PC-3 (cell line): ENCODE measurements at regions not wholly inside any gene's neighbourhood (a gene's known extent, or its start where the extent isn't known, plus 50 kb on each side); places are given as distances from the start of the nearest gene placed in this dataset.

Experiments used
- ATAC-seq: fragments of 200-7000 bp; cut with Tn5 transposase; 2 replicates; pipeline ENCODE4 v1.9.1; 2020; ENCODE audit warnings: mild to moderate bottlenecking, moderate library complexity
- BruUV-seq: library from RNA; stranded (reverse); fragments of 400-500 nt; replicated peaks from 2 replicates; lab custom pipeline; 2021; lab: Mats Ljungman, UMichigan
- CTCF ChIA-PET: fragments of 300-600 bp; sonication (Branson Sonifier 250); formaldehyde crosslinking; loops from one replicate; lab custom pipeline; 2022; ENCODE audit warnings: antibody characterized with exemption; lab: Charles Lee
- POLR2A ChIA-PET: fragments of 300-600 bp; sonication (Branson Sonifier 250); formaldehyde crosslinking; loops from one replicate; lab custom pipeline; 2022; ENCODE audit warnings: antibody characterized with exemption; ENCODE audit not compliant: unreplicated experiment; lab: Charles Lee
- DNase-seq: peaks from one replicate; pipeline ENCODE4 v3.0.0-alpha.2; 2015
- H2AFZ ChIP-seq: fragments of 300-600 bp; sonication (generic); 2 replicates; pipeline ENCODE4 v1.6.0; 2016; ENCODE audit warnings: antibody characterized with exemption, low read length
- H3F3A ChIP-seq: fragments of 300-600 bp; sonication (generic); one replicate; pipeline ENCODE4 v1.6.0; 2017; ENCODE audit warnings: antibody characterized with exemption, low read length, control low read depth, mild to moderate bottlenecking; ENCODE audit not compliant: unreplicated experiment
- H3K27ac ChIP-seq: fragments of 300-600 bp; sonication (generic); 2 replicates; pipeline ENCODE4 v1.5.1; 2016; ENCODE audit warnings: mild to moderate bottlenecking, low read length
- H3K27me3 ChIP-seq: fragments of 300-600 bp; sonication (generic); 2 replicates; pipeline ENCODE4 v1.6.1; 2016; ENCODE audit warnings: low read length, mixed read lengths
- H3K36me3 ChIP-seq: fragments of 300-600 bp; sonication (generic); 2 replicates; pipeline ENCODE4 v1.6.1; 2016; ENCODE audit warnings: low read depth, mixed run types, low read length, mixed read lengths
- H3K4me1 ChIP-seq: fragments of 300-600 bp; sonication (generic); 2 replicates; pipeline ENCODE4 v1.5.1; 2016; ENCODE audit warnings: low read length; ENCODE audit not compliant: insufficient read depth
- H3K4me2 ChIP-seq: fragments of 300-600 bp; sonication (generic); 2 replicates; pipeline ENCODE4 v1.6.0; 2016; ENCODE audit warnings: low read length
- H3K4me3 ChIP-seq: fragments of 300-600 bp; sonication (generic); 2 replicates; pipeline ENCODE4 v1.5.1; 2016; ENCODE audit warnings: mild to moderate bottlenecking, low read length, mixed read lengths
- H3K79me2 ChIP-seq: fragments of 300-600 bp; sonication (generic); 2 replicates; pipeline ENCODE4 v1.6.1; 2017; ENCODE audit warnings: low read length, mixed read lengths
- H3K9ac ChIP-seq: fragments of 300-600 bp; sonication (generic); 2 replicates; pipeline ENCODE4 v1.6.0; 2016; ENCODE audit warnings: mild to moderate bottlenecking, low read length
- H3K9me2 ChIP-seq: fragments of 300-600 bp; sonication (generic); replicated peaks from 2 replicates; pipeline ENCODE4 v1.6.1; 2016; ENCODE audit warnings: mixed run types, low read length, mixed read lengths
- H3K9me3 ChIP-seq: fragments of 300-600 bp; sonication (generic); 2 replicates; pipeline ENCODE4 v1.6.1; 2016; ENCODE audit warnings: low read length, mixed read lengths
- H4K20me1 ChIP-seq: fragments of 300-600 bp; sonication (generic); 2 replicates; pipeline ENCODE4 v1.6.1; 2016; ENCODE audit warnings: low read length, mixed read lengths
- EZH2 ChIP-seq: fragments of 300-600 bp; sonication (generic); IDR thresholded peaks from one replicate; pipeline ENCODE4 v1.6.1; 2017; ENCODE audit warnings: antibody characterized with exemption, mild to moderate bottlenecking, low read length; ENCODE audit not compliant: unreplicated experiment
- EZH2phosphoT487 ChIP-seq: fragments of 300-600 bp; sonication (generic); IDR thresholded peaks from 2 replicates; pipeline ENCODE4 v1.6.1; 2018; ENCODE audit warnings: mild to moderate bottlenecking, antibody characterized with exemption, low read length, borderline replicate concordance
- intact Hi-C: fragments of 100-400 bp; cut with micrococcal nuclease; formaldehyde crosslinking; loops from 2 replicates; pipeline ENCODE4 v1.9.0; 2023
- TF ChIP-seq, protein P1 (sequence below): fragments of 300-600 bp; sonication (generic); conservative IDR thresholded peaks from 2 replicates; pipeline ENCODE4 v1.5.1; 2017; ENCODE audit warnings: antibody characterized with exemption, low read depth, mild to moderate bottlenecking, low read length

DNA sequence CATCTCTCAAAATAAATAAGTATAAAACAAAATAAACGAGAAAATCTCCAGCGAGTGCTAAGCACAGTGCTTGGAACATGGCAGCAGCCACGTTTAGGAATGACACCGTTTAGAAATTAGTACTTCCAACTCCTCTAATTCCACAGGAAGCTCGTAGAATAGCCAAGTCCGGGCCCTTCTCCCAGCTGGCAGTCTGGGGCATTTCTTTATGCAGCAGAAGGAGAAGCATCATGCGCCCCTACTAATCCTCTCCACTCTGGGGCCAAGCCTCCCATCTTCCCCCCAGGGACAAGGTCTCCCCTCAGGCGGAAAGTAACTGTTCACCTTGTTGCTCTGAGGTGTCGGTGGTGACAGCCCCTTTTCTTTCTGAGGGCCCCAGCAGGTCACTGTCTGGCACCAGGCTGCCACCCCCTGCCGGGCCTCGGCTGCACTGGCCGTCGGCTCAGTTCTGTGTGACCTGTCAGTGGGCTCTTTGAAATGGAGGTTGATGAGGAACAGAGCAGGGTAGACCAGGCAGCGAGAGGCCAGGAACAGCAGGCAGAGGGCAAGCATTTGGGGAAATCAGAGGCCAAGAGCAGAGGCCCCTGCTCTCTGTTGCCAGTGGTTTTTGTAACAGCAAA lies 113.5 kb upstream of the WWC1 start:
- peaks cover 16% of the 10 kb centered on the region; the same call in 1 of the 2 replicates for H3K27me3 ChIP-seq
- ATAC-seq = no peak
- no TSS peak for BruUV-seq
- ChIA-PET CTCF (no interaction called here), POLR2A (no interaction called here)
- H3K4me3 ChIP-seq = no peak overlapping the region
- no peak overlapping the region for H3K27ac ChIP-seq
- TF ChIP-seq EZH2 = no peak
- H3F3A ChIP-seq = no peaks in the 10 kb centered on the region
- H3K36me3 ChIP-seq = no peaks in the 10 kb centered on the region
- no peak overlapping the region for H3K4me2 ChIP-seq
- no peaks in the 10 kb centered on the region for H3K9me3 ChIP-seq
- intact Hi-C loops = no loop called here
- H3K79me2 ChIP-seq = no peaks in the 10 kb centered on the region
- no peaks in the 10 kb centered on the region for H4K20me1 ChIP-seq
- no peak for DNase-seq
- no peak overlapping the region for H3K9ac ChIP-seq
- H3K4me1 ChIP-seq = no peaks in the 10 kb centered on the region
- no peak overlapping the region for H2AFZ ChIP-seq
- no peaks in the 10 kb centered on the region for H3K9me2 ChIP-seq

DNA sequence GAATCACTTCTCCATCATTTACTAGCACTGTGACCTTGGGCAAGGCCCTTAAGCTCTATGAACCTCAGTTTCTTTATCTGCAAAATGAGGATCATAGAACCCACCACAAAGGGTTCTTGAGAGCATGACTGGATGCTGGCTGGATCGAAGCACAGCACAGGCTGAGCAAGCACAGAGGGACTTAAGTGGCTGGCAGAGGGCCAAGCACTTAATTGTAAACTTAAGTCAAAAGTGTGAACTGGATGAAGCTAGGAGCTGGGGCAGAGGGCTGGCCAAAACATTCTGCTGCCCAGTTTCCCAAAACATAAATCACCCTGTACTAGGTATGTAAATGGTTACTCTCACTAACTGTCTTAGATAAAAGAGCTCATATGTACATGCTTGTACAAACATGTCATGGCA lies 112.3 kb upstream of the WWC1 start:
- no peaks in the 10 kb centered on the region for H3F3A ChIP-seq
- no peaks in the 10 kb centered on the region for H3K9me3 ChIP-seq
- H3K36me3 ChIP-seq = no peaks in the 10 kb centered on the region
- no peaks in the 10 kb centered on the region for H4K20me1 ChIP-seq
- no peak overlapping the region for H3K4me2 ChIP-seq
- peaks cover 11% of the 10 kb centered on the region; the same call in 1 of the 2 replicates for H3K27me3 ChIP-seq
- no peak overlapping the region for H3K4me3 ChIP-seq
- no peak for TF ChIP-seq EZH2phosphoT487
- TF ChIP-seq EZH2 = no peak
- TF ChIP-seq, protein P1, sequence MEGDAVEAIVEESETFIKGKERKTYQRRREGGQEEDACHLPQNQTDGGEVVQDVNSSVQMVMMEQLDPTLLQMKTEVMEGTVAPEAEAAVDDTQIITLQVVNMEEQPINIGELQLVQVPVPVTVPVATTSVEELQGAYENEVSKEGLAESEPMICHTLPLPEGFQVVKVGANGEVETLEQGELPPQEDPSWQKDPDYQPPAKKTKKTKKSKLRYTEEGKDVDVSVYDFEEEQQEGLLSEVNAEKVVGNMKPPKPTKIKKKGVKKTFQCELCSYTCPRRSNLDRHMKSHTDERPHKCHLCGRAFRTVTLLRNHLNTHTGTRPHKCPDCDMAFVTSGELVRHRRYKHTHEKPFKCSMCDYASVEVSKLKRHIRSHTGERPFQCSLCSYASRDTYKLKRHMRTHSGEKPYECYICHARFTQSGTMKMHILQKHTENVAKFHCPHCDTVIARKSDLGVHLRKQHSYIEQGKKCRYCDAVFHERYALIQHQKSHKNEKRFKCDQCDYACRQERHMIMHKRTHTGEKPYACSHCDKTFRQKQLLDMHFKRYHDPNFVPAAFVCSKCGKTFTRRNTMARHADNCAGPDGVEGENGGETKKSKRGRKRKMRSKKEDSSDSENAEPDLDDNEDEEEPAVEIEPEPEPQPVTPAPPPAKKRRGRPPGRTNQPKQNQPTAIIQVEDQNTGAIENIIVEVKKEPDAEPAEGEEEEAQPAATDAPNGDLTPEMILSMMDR = no peak
- intact Hi-C loops = no loop called here
- no peak for DNase-seq
- ChIA-PET POLR2A (no interaction called here), CTCF (no interaction called here)
- no peaks in the 10 kb centered on the region for H3K9me2 ChIP-seq
- H3K4me1 ChIP-seq = no peaks in the 10 kb centered on the region
- H3K9ac ChIP-seq = no peak overlapping the region
- no peak for ATAC-seq
- no peaks in the 10 kb centered on the region for H3K79me2 ChIP-seq
- no TSS peak for BruUV-seq
- no peak overlapping the region for H3K27ac ChIP-seq
- H2AFZ ChIP-seq = no peak overlapping the region

DNA sequence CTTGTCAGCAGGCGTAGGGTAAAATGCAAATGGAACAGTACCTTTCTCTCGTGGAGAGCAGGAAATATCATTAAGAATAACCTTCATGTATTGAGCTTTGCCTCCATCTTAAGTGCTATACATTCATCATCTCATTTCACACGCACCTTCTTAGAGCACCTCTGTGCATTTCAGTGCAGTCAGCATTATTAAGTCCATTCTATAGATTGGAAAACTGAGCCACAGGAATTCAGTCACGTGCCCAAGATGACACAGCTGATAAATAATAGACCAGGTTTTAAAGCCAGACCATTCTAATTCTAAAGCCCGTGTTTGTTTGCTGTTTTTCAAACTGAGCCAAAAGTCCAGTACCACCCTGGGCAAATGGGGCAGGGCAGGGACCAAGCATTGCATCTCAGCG lies 109.2 kb upstream of the WWC1 start:
- Histone ChIP-seq H3K4me3 (no peak overlapping the region), H3K9ac (no peak overlapping the region), H4K20me1 (no peaks in the 10 kb centered on the region), H3F3A (no peaks in the 10 kb centered on the region), H3K9me3 (no peaks in the 10 kb centered on the region), H3K79me2 (no peaks in the 10 kb centered on the region), H3K27me3 (peaks cover 19% of the 10 kb centered on the region; the same call in 1 of the 2 replicates), H3K4me2 (no peak overlapping the region), H3K4me1 (no peaks in the 10 kb centered on the region), H3K9me2 (no peaks in the 10 kb centered on the region), H3K27ac (no peak overlapping the region), H3K36me3 (no peaks in the 10 kb centered on the region), H2AFZ (no peak overlapping the region)
- TF ChIP-seq EZH2phosphoT487 (no peak), EZH2 (no peak)
- no peak for DNase-seq
- no TSS peak for BruUV-seq
- intact Hi-C loops = no loop called here
- CTCF ChIA-PET = no interaction called here
- POLR2A ChIA-PET = no interaction called here
- ATAC-seq = no peak
